Activated CD4-positive, alpha-beta memory T cell treated with anti-CD3 and anti-CD28 coated beads for 36 hours (primary cell): ENCODE measurements at regions not wholly inside any gene's neighbourhood (a gene's known extent, or its start where the extent isn't known, plus 50 kb on each side); places are given as distances from the start of the nearest gene placed in this dataset.
"Not testable (repeated sequence)": the region's sequence is repeated elsewhere in the genome, so short reads cannot be mapped to it uniquely, and the experiment has no call there.

ENCODE experiments used
- CTCF ChIA-PET: fragments of 350-600 bp; sonication (Branson Sonifier 250); formaldehyde crosslinking; loops from one replicate; lab custom pipeline; 2021; ENCODE audit warnings: antibody characterized with exemption, inconsistent platforms; lab: Charles Lee
- POLR2A ChIA-PET: fragments of 350-600 bp; sonication (Branson Sonifier 250); formaldehyde crosslinking; loops from one replicate; lab custom pipeline; 2021; ENCODE audit warnings: antibody characterized with exemption; lab: Charles Lee
- DNase-seq: peaks from one replicate; pipeline ENCODE4 v3.0.0-alpha.2; 2020
- H3K27ac Mint-ChIP-seq: one replicate; pipeline ENCODE4 v1.8.0; 2021; ENCODE audit warnings: mixed read lengths
- H3K27me3 Mint-ChIP-seq: one replicate; pipeline ENCODE4 v1.8.0; 2021; ENCODE audit warnings: mixed read lengths
- H3K36me3 Mint-ChIP-seq: one replicate; pipeline ENCODE4 v1.8.0; 2021; ENCODE audit warnings: mixed read lengths
- H3K4me1 Mint-ChIP-seq: one replicate; pipeline ENCODE4 v1.8.0; 2021; ENCODE audit warnings: low read depth, mixed read lengths
- H3K4me3 Mint-ChIP-seq: one replicate; pipeline ENCODE4 v1.8.0; 2021; ENCODE audit warnings: mild to moderate bottlenecking, mixed read lengths
- H3K9me3 Mint-ChIP-seq: one replicate; pipeline ENCODE4 v1.8.0; 2021; ENCODE audit warnings: mixed read lengths
- intact Hi-C: fragments of 100-400 bp; cut with micrococcal nuclease; formaldehyde crosslinking; loops from one replicate; pipeline ENCODE4 v1.15.1; 2023

- ChIA-PET POLR2A (no interaction called here), CTCF (no interaction called here)
- H3K36me3 Mint-ChIP-seq: no peaks in the 10 kb centered on the region
- H3K4me3 Mint-ChIP-seq: no peak overlapping the region
- no peak overlapping the region for H3K27ac Mint-ChIP-seq
- intact Hi-C loops: no loop called here
- no peaks in the 10 kb centered on the region for H3K27me3 Mint-ChIP-seq
- H3K4me1 Mint-ChIP-seq: no peaks in the 10 kb centered on the region
- no peak for DNase-seq
- peaks cover 16% of the 10 kb centered on the region for H3K9me3 Mint-ChIP-seq
Observed at GRCh38 chr20:54793291-54793992, 318.0 kb downstream of the DOK5 start.

- POLR2A ChIA-PET: no interaction called here
- no peak overlapping the region for H3K4me3 Mint-ChIP-seq
- no peaks in the 10 kb centered on the region for H3K4me1 Mint-ChIP-seq
- CTCF ChIA-PET: no interaction called here
- DNase-seq: no peak
- H3K36me3 Mint-ChIP-seq: no peaks in the 10 kb centered on the region
- H3K27ac Mint-ChIP-seq: no peak overlapping the region
- peaks cover 19% of the 10 kb centered on the region for H3K9me3 Mint-ChIP-seq
- intact Hi-C loops: no loop called here
- H3K27me3 Mint-ChIP-seq: no peaks in the 10 kb centered on the region
Observed at GRCh38 chr20:54792688-54793087, 317.3 kb downstream of the DOK5 start.

- H3K4me3 Mint-ChIP-seq, H3K36me3 Mint-ChIP-seq, H3K27ac Mint-ChIP-seq, CTCF ChIA-PET, POLR2A ChIA-PET, H3K4me1 Mint-ChIP-seq, intact Hi-C loops, DNase-seq, H3K27me3 Mint-ChIP-seq: not testable (repeated sequence)
- H3K9me3 Mint-ChIP-seq: peaks cover 19% of the 10 kb centered on the region
Observed at GRCh38 chr20:54788260-54788659, 312.9 kb downstream of the DOK5 start.

- H3K27me3 Mint-ChIP-seq, CTCF ChIA-PET, H3K9me3 Mint-ChIP-seq, H3K4me1 Mint-ChIP-seq, H3K4me3 Mint-ChIP-seq, POLR2A ChIA-PET, intact Hi-C loops, H3K36me3 Mint-ChIP-seq, H3K27ac Mint-ChIP-seq, DNase-seq: not testable (repeated sequence)
Observed at GRCh38 chr20:54782758-54783157, 307.4 kb downstream of the DOK5 start.

- CTCF ChIA-PET: no interaction called here
- DNase-seq: no peak
- POLR2A ChIA-PET: no interaction called here
- no peaks in the 10 kb centered on the region for H3K4me1 Mint-ChIP-seq
- H3K27ac Mint-ChIP-seq: no peak overlapping the region
- no peaks in the 10 kb centered on the region for H3K27me3 Mint-ChIP-seq
- H3K9me3 Mint-ChIP-seq: no peaks in the 10 kb centered on the region
- H3K4me3 Mint-ChIP-seq: no peak overlapping the region
- intact Hi-C loops: no loop called here
- no peaks in the 10 kb centered on the region for H3K36me3 Mint-ChIP-seq
Observed at GRCh38 chr20:54774426-54774825, 299.0 kb downstream of the DOK5 start.

GRCh38 chr20:54773643-54774000 is 298.2 kb downstream of the DOK5 start:
- intact Hi-C loops: no loop called here
- Mint-ChIP-seq H3K4me1 (no peaks in the 10 kb centered on the region), H3K4me3 (no peak overlapping the region), H3K27ac (no peak overlapping the region), H3K9me3 (no peaks in the 10 kb centered on the region), H3K27me3 (no peaks in the 10 kb centered on the region), H3K36me3 (no peaks in the 10 kb centered on the region)
- ChIA-PET POLR2A (no interaction called here), CTCF (no interaction called here)
- DNase-seq: no peak

GRCh38 chr20:54772893-54773642 is 297.7 kb downstream of the DOK5 start:
- Mint-ChIP-seq H3K27ac (no peak overlapping the region), H3K36me3 (no peaks in the 10 kb centered on the region), H3K4me1 (no peaks in the 10 kb centered on the region), H3K4me3 (no peak overlapping the region), H3K9me3 (no peaks in the 10 kb centered on the region), H3K27me3 (no peaks in the 10 kb centered on the region)
- POLR2A ChIA-PET: no interaction called here
- no peak for DNase-seq
- intact Hi-C loops: no loop called here
- CTCF ChIA-PET: no interaction called here

GRCh38 chr20:54766483-54766882 is 291.1 kb downstream of the DOK5 start:
- no peak for DNase-seq
- Mint-ChIP-seq H3K27ac (no peak overlapping the region), H3K27me3 (no peaks in the 10 kb centered on the region), H3K9me3 (no peaks in the 10 kb centered on the region), H3K4me3 (no peak overlapping the region), H3K4me1 (no peaks in the 10 kb centered on the region), H3K36me3 (no peaks in the 10 kb centered on the region)
- ChIA-PET POLR2A (no interaction called here), CTCF (no interaction called here)
- intact Hi-C loops: no loop called here

- ChIA-PET POLR2A (no interaction called here), CTCF (no interaction called here)
- Mint-ChIP-seq H3K27me3 (no peaks in the 10 kb centered on the region), H3K36me3 (no peaks in the 10 kb centered on the region), H3K9me3 (peaks cover 8% of the 10 kb centered on the region), H3K27ac (no peak overlapping the region), H3K4me1 (no peaks in the 10 kb centered on the region), H3K4me3 (no peak overlapping the region)
- intact Hi-C loops: no loop called here
- DNase-seq: no peak
Observed at GRCh38 chr20:54763366-54763765, 288.0 kb downstream of the DOK5 start.

GRCh38 chr20:54759589-54759988 is 284.2 kb downstream of the DOK5 start:
- Mint-ChIP-seq H3K4me1 (no peaks in the 10 kb centered on the region), H3K36me3 (no peaks in the 10 kb centered on the region), H3K9me3 (peaks cover 14% of the 10 kb centered on the region), H3K27ac (no peak overlapping the region), H3K27me3 (no peaks in the 10 kb centered on the region), H3K4me3 (no peak overlapping the region)
- POLR2A ChIA-PET: no interaction called here
- CTCF ChIA-PET: no interaction called here
- intact Hi-C loops: no loop called here
- no peak for DNase-seq

GRCh38 chr20:54746796-54747195 is 271.4 kb downstream of the DOK5 start:
- H3K27me3 Mint-ChIP-seq: peaks cover 2% of the 10 kb centered on the region
- ChIA-PET POLR2A (no interaction called here), CTCF (no interaction called here)
- no peaks in the 10 kb centered on the region for H3K4me1 Mint-ChIP-seq
- H3K27ac Mint-ChIP-seq: no peak overlapping the region
- no peaks in the 10 kb centered on the region for H3K36me3 Mint-ChIP-seq
- H3K4me3 Mint-ChIP-seq: no peak overlapping the region
- intact Hi-C loops: no loop called here
- no peak for DNase-seq
- H3K9me3 Mint-ChIP-seq: peaks cover 2% of the 10 kb centered on the region

GRCh38 chr20:54745780-54746179 is 270.4 kb downstream of the DOK5 start:
- Mint-ChIP-seq H3K27ac (no peak overlapping the region), H3K36me3 (no peaks in the 10 kb centered on the region), H3K27me3 (peaks cover 2% of the 10 kb centered on the region), H3K4me1 (no peaks in the 10 kb centered on the region), H3K9me3 (peaks cover 2% of the 10 kb centered on the region), H3K4me3 (no peak overlapping the region)
- no peak for DNase-seq
- ChIA-PET CTCF (no interaction called here), POLR2A (no interaction called here)
- intact Hi-C loops: no loop called here

- DNase-seq: no peak
- Mint-ChIP-seq H3K36me3 (no peaks in the 10 kb centered on the region), H3K9me3 (peaks cover 2% of the 10 kb centered on the region), H3K27ac (no peak overlapping the region), H3K27me3 (peaks cover 2% of the 10 kb centered on the region), H3K4me1 (no peaks in the 10 kb centered on the region), H3K4me3 (no peak overlapping the region)
- CTCF ChIA-PET: no interaction called here
- intact Hi-C loops: no loop called here
- POLR2A ChIA-PET: no interaction called here
Observed at GRCh38 chr20:54744097-54744496, 268.7 kb downstream of the DOK5 start.
